Subcutaneous abdominal adipose tissue (tissue), 5 donors: ENCODE measurements at regions not wholly inside any gene's neighbourhood (a gene's known extent, or its start where the extent isn't known, plus 50 kb on each side); places are given as distances from the start of the nearest gene placed in this dataset.

ENCODE experiments used
- H3K27ac ChIP-seq: one replicate; pipeline ENCODE4 v1.7.0; 2013; ENCODE audit warnings: low read depth, mild to moderate bottlenecking, inconsistent platforms, low read length, moderate library complexity
- H3K27me3 ChIP-seq, 5 donors: one replicate each; pipeline ENCODE4 v1.7.0; 2013; ENCODE audit warnings: low read length in 5 of 5, inconsistent platforms in 1 of 5; ENCODE audit not compliant: control insufficient read depth in 5 of 5, insufficient read depth in 4 of 5
- H3K36me3 ChIP-seq, 5 donors: one replicate each; pipeline ENCODE4 v1.7.0; 2013; ENCODE audit warnings: low read length in 5 of 5; ENCODE audit not compliant: control insufficient read depth in 5 of 5, insufficient read depth in 5 of 5
- H3K4me1 ChIP-seq, 5 donors: one replicate each; pipeline ENCODE4 v1.7.0; 2013; ENCODE audit warnings: low read length in 5 of 5, mild to moderate bottlenecking in 3 of 5, moderate library complexity in 1 of 5; ENCODE audit not compliant: control insufficient read depth in 5 of 5, insufficient read depth in 5 of 5
- H3K4me3 ChIP-seq, 5 donors: one replicate each; pipeline ENCODE4 v1.7.0; 2013; ENCODE audit warnings: low read length in 5 of 5, low read depth in 1 of 5
- H3K9ac ChIP-seq, 5 donors: one replicate each; pipeline ENCODE4 v1.7.0; 2013; ENCODE audit warnings: low read length in 5 of 5, mild to moderate bottlenecking in 4 of 5, moderate library complexity in 3 of 5
- H3K9me3 ChIP-seq, 5 donors: one replicate each; pipeline ENCODE4 v1.7.0; 2013; ENCODE audit warnings: low read length in 5 of 5; ENCODE audit not compliant: control insufficient read depth in 5 of 5
- donor health status: healthy.
- donor health status: healthy.
- donor health status: healthy.
- donor health status: healthy.
- donor health status: healthy.

DNA sequence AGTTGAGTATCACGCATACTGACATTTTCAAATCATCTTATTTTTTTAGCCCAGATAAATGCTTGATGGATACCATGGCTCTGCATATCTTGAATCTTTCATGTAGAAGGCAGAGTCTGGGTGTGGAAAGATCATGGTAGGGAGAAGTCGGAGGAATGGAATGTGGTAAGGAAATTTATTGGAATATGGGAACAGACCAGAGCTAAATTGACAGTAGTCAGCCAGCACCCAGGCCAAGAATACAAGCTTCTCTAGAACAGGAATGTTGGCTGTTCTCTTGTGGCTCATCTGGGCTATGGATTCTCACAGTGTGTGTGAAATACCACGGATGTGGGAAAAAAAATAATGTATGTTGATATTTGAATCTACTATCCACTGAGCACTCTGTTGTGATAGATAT is 305.7 kb upstream of the COL8A1 start:
- no peak overlapping the region for H3K9ac ChIP-seq

DNA sequence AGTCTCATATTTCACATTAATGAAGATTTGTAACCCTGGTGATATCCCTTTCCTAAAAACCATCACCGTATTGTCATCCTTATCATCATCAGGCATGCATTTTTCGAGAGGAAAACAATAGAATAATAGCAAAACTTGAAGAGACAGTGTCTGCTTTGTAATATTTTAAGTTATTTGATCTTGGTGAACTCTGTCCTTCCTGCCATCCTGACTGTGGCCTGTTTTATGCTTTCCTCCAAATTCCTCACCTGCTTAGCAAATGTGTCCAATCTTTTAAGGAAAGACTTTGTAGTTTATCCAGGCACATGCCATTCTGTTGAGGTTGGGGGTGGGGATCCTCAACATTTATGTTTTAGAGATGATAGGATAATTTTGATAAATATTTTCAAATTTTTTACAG is 306.1 kb upstream of the COL8A1 start:
- Histone ChIP-seq H3K4me1 (no peaks in the 10 kb centered on the region), H3K36me3 (no peaks in the 10 kb centered on the region), H3K27me3 (no peaks in the 10 kb centered on the region)

More for the DNA sequence above, 305.7 kb upstream of the COL8A1 start:
- Histone ChIP-seq H3K36me3 (no peaks in the 10 kb centered on the region), H3K27ac (no peak overlapping the region), H3K27me3 (no peaks in the 10 kb centered on the region), H3K4me1 (no peaks in the 10 kb centered on the region), H3K4me3 (no peak overlapping the region), H3K9me3 (no peaks in the 10 kb centered on the region)

DNA sequence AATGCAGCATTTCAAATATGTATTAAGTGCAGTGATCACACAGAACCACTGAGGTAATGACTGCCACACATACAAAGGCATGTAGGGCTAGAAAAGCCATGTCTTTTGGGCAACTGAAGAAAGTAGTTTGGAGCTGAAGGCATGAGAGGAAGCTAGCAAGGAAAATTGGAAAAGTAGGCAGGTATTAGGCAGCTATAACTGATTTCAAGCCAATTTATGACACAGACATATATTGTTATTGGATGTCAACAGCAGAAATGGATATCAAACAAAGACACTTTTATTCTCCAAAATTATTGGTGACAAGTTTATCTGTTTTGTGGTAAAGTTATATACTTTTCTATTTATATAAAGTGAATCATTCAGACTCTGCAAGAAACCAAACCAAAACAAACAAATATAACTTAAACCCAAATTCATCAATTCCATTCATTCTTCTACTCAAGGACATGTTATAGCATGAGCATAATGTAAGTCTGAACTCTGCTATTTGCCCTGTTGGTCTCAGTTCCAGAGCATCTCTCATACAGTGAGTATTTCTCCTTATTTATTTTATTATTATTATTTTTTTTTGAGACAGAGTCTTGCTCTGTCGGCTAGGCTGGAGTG is 307.4 kb upstream of the COL8A1 start:
- no peaks in the 10 kb centered on the region for H3K36me3 ChIP-seq
- no peak overlapping the region for H3K4me3 ChIP-seq
- H3K27ac ChIP-seq = no peak overlapping the region
- H3K4me1 ChIP-seq = no peaks in the 10 kb centered on the region
- no peaks in the 10 kb centered on the region for H3K9me3 ChIP-seq
- no peaks in the 10 kb centered on the region for H3K27me3 ChIP-seq
- H3K9ac ChIP-seq = no peak overlapping the region

More for the DNA sequence above, 306.1 kb upstream of the COL8A1 start:
- no peaks in the 10 kb centered on the region for H3K9me3 ChIP-seq
- H3K4me3 ChIP-seq = no peak overlapping the region
- no peak overlapping the region for H3K9ac ChIP-seq
- H3K27ac ChIP-seq = no peak overlapping the region

DNA sequence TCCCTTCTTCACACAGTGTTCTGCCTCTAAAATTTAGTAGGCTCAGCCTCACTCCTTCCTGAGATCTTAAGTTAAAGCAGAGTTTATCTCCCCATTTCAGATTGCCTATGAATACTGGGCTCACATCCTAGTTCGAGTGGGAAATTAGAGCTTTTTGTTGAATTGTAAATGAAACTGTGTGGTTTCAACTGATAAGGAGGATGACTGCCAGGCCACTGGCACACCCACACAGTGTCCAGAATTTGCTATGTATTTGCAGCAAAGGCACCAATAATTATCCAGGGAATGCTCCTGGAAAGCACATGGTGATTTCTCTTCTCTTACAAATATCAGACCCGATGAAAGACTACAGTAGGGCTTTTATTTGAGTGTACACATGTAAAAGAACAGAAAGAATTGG is 308.1 kb upstream of the COL8A1 start:
- Histone ChIP-seq H3K9ac (no peak overlapping the region), H3K36me3 (no peaks in the 10 kb centered on the region), H3K9me3 (peaks cover 0 to 2% (median 0%) of the 10 kb centered on the region in 5 donors), H3K4me1 (no peaks in the 10 kb centered on the region), H3K27me3 (no peaks in the 10 kb centered on the region), H3K27ac (no peak overlapping the region), H3K4me3 (no peak overlapping the region)

DNA sequence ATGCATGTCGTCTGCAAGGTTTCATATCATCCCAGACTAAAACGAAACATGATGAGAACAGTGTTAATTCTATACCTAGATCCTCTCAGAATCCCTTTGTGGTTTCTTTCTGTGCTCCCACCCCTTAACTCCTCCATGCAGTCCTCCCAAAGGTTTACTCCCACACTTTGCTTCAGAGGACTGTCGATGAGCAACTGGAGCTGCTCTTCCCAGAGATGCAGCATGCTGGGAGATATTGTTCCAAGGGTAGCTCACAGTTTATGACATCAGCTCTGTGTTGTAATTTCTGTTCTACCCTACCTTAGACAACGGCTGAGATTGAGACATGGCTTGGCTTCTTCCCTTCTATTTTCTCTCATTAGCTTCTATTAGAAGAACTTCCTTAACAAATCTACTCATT is 313.0 kb upstream of the COL8A1 start:
- Histone ChIP-seq H3K27ac (no peak overlapping the region), H3K36me3 (no peaks in the 10 kb centered on the region), H3K4me3 (no peak overlapping the region), H3K27me3 (no peaks in the 10 kb centered on the region), H3K9me3 (peaks cover 0 to 3% (median 0%) of the 10 kb centered on the region in 5 donors), H3K9ac (no peak overlapping the region), H3K4me1 (no peaks in the 10 kb centered on the region)

DNA sequence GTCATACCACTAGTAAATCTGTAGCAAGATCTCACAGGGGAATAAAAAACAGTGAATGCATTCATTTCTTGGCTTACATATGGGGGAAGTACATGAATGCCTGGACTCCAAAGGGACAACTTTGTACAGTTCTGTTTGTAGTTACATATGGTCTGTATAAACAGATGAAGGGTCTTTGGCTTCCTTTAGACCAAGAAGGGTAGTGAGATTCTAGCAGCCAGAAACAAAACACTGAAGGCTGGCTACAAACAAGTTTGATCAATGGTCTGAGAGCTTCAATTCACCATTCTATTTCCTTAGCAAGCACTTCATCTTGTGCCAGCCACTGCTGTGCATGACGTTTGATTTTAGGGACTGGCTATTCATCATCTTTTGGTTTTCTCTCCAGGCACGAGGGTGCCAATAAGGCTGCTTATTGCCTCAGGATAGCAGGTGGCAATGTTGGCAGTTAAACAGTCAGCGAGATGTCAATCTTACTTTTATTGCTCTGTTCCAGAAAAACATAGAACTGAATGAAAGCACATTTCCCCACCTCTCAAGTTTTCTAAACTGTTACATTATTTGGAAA is 313.7 kb upstream of the COL8A1 start:
- H3K36me3 ChIP-seq = no peaks in the 10 kb centered on the region

DNA sequence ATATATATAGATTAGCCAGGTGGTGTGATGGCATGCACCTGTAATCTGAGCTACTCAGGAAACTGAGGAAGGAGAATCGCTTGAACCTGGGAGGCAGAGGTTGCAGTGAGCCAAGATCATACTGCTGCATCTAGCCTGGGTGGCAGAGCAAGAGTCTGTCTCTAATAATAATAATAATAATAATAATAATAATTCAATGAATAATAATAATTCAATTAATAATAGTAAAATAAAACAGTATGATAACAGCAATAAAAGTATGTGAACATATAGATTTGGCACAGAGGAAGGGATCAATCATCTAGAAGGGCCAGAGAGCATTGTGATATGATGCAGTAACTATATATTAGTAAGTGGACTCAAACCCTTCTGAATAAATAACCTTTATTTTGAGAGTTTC is 314.5 kb upstream of the COL8A1 start:
- Histone ChIP-seq H3K36me3 (no peaks in the 10 kb centered on the region), H3K9ac (no peak overlapping the region), H3K27ac (no peak overlapping the region), H3K27me3 (no peaks in the 10 kb centered on the region), H3K4me3 (no peak overlapping the region), H3K9me3 (peaks cover 0 to 3% (median 0%) of the 10 kb centered on the region in 5 donors), H3K4me1 (no peaks in the 10 kb centered on the region)

More for the DNA sequence above, 313.7 kb upstream of the COL8A1 start:
- Histone ChIP-seq H3K9me3 (peaks cover 0 to 3% (median 0%) of the 10 kb centered on the region in 5 donors), H3K4me1 (no peaks in the 10 kb centered on the region), H3K9ac (no peak overlapping the region), H3K27me3 (no peaks in the 10 kb centered on the region), H3K27ac (no peak overlapping the region), H3K4me3 (no peak overlapping the region)

DNA sequence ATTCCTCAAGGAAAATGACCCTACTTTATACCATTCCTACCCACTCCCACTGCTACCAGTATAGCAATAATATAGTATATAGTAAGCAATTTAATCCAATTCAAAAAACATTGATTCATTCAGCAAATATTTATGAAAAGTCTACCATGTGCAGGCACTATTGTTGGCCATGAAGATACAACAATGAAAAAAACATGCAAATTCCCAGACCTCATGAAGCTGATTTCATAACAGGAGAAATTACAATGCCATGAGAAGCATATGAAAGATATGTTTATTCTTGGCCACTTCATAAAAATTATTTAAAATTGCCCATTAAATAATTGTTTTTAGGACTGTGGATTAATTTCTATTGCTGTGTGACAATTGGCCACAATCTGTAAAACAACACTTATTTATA is 315.8 kb upstream of the COL8A1 start:
- H3K9ac ChIP-seq = no peak overlapping the region
- no peak overlapping the region for H3K4me3 ChIP-seq
- H3K36me3 ChIP-seq = no peaks in the 10 kb centered on the region
- no peak overlapping the region for H3K27ac ChIP-seq
- no peaks in the 10 kb centered on the region for H3K4me1 ChIP-seq
- no peaks in the 10 kb centered on the region for H3K27me3 ChIP-seq
- peaks cover 0 to 3% (median 0%) of the 10 kb centered on the region in 5 donors for H3K9me3 ChIP-seq

DNA sequence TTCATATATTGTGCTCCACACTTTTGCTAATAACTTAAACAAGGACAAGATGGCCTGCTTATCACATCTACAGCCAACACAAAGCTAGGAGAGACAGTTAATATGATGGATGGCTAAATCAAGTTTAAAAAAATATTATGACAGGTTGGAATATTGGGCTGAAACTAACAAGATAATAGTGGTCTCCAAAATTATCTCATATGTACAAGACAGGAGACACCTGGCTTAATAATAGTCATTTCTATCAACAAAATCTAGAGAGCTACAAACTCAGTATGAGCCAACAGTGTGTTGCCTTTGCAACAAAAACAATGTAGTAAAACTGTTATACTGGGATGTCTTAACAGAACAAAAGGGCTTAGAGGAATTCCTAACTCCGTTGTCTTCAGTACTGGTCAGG is 317.1 kb upstream of the COL8A1 start:
- Histone ChIP-seq H3K4me3 (no peak overlapping the region), H3K9me3 (peaks cover 0 to 3% (median 0%) of the 10 kb centered on the region in 5 donors), H3K36me3 (no peaks in the 10 kb centered on the region), H3K4me1 (no peaks in the 10 kb centered on the region), H3K9ac (no peak overlapping the region), H3K27ac (no peak overlapping the region), H3K27me3 (no peaks in the 10 kb centered on the region)

DNA sequence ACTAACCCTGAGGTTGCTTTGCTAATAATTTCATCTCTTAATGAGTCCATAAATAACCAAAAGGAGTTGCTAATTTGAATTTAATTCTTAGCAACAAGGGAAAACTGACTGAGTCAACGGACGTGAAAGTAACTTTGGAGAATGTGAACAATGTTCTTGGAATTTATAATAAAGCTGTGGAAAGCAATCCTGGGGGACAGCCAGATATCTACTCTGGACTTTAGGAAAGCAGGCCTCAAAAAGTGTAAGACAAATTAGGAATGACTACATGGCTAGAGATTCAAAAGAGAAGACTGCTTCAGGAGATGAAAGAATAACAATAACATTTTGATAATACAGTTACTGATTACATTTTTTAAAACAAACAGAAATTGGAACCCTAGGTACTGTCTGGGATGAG is 318.4 kb upstream of the COL8A1 start:
- no peak overlapping the region for H3K9ac ChIP-seq
- H3K27ac ChIP-seq = no peak overlapping the region
- H3K9me3 ChIP-seq = no peaks in the 10 kb centered on the region
- H3K4me1 ChIP-seq = no peaks in the 10 kb centered on the region
- H3K27me3 ChIP-seq = no peaks in the 10 kb centered on the region
- H3K36me3 ChIP-seq = no peaks in the 10 kb centered on the region
- H3K4me3 ChIP-seq = no peak overlapping the region
